T47D (cell line): ENCODE measurements at regions not wholly inside any gene's neighbourhood (a gene's known extent, or its start where the extent isn't known, plus 50 kb on each side); places are given as distances from the start of the nearest gene placed in this dataset.
"Not testable (repeated sequence)": the region's sequence is repeated elsewhere in the genome, so short reads cannot be mapped to it uniquely, and the experiment has no call there.

Experiments used
- DNase-seq, 2 experiments: peaks; one replicate each; pipeline versions ENCODE4 v3.0.0 to v3.0.0-alpha.2; 2011 to 2012; ENCODE audit warnings: low read depth in 1 of 2, low spot score in 1 of 2
- JUND ChIP-seq: IDR thresholded peaks from 2 replicates; pipeline ENCODE4 v1.6.1; 2012; ENCODE audit warnings: low read depth
- in situ Hi-C: cut with HindIII; loops from 2 replicates; pipeline ENCODE4 v1.10.0; 2016; ENCODE audit warnings: low sequenced_read_pairs, low pct_unique_long_range_greater_than_20kb

DNA sequence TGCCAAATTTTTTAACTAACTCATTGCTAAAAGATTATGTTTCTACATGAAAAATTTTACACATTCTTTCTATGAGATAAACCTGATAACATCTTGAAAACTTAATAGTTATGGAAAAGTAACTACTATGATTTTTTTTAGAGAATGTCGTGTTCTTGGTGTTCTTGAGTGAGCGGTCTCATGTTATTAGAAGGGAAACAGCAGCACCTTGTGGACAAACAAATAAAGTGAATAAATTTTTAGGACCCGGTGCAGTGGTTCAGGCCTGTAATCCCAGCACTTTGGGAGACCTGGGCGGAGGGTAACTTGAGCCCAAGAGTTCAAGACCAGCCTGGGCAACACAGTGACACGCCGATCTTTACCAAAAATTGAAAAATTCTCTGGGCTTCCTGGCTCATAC, 166.0 kb downstream of the FOXD4L6 start:
- in situ Hi-C loops, DNase-seq: not testable (repeated sequence)

DNA sequence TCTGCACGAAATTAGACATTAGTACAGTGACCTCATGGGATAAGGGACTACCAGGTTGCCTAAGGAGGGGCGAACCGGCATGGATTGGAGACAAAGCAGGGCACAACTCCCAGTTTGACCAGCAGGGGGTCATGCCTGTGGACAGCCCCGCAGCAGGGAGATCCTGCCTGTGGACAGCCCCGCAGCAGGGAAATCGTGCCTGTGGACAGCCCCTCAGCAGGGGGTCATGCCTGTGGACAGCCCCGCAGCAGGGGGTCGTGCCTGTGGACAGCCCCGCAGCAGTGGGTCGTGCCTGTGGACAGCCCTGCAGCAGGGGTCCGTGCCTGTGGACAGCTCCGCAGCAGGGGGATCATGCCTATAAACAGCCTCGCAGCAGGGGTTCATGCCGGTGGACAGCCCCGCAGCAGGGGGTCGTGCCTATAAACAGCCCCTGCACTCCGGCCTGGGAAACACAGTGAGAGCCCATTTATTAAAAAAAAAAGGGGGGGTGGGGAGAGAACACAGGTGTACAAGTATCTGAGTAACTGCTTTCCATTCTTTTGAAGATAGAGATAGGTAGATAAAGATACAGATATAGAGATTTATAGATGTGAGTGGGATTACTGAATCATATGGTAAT, 176.5 kb downstream of the FOXD4L6 start:
- DNase-seq, in situ Hi-C loops: not testable (repeated sequence)

DNA sequence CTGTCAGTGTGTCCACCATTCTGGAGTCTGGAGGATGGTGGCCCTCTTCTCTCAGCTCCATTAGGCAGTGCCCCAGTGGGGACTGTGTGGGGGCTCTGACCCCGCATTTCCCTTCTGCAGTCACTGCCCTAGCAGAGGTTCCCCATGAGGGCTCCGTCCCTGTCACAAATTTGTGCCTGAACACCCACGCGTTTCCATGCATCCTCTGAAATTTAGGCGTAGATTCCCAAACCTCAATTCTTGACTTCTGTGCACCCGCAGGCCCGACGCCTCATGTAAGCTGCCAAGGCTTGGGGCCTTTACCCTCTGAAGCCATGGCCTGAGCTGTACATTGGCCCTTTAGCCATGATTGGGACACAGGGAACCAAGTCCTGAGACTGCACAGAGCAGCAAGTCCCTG, 182.3 kb downstream of the FOXD4L6 start:
- in situ Hi-C loops, DNase-seq: not testable (repeated sequence)

DNA sequence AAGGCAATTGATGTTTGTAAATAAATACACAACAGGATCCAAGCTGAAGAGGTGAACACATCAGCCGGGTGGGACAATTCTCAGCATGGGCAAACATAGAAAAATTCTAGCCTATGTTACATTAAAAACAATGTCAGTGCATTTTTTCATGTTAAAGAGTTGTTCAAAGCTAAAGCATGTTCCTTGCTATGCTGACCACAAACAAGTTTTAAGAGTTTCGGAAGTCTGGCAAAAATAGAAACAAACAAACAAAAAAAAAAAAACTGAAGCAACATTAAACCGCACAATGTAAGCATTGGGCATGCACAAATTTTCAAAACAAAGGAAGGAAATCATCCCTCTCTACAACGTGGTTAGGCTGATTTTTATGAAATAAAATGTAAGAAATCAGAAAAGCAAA, 185.8 kb downstream of the FOXD4L6 start:
- DNase-seq, in situ Hi-C loops: not testable (repeated sequence)

DNA sequence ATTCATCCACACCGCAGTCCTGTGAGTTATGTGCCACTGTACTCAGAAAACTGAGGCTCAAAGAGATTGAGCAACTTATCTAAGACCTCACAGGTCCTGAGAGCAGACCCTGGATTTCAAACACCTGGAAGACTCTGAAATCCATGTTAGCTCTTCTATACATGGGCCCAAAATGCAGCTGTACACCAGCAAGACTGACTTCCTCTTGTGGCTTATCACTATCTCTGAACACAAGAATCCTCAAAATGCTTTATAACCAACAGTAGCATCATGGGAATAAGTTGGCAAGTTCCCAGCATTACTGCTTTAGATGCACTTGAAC, 188.6 kb downstream of the FOXD4L6 start:
- in situ Hi-C loops = not testable (repeated sequence)

DNA sequence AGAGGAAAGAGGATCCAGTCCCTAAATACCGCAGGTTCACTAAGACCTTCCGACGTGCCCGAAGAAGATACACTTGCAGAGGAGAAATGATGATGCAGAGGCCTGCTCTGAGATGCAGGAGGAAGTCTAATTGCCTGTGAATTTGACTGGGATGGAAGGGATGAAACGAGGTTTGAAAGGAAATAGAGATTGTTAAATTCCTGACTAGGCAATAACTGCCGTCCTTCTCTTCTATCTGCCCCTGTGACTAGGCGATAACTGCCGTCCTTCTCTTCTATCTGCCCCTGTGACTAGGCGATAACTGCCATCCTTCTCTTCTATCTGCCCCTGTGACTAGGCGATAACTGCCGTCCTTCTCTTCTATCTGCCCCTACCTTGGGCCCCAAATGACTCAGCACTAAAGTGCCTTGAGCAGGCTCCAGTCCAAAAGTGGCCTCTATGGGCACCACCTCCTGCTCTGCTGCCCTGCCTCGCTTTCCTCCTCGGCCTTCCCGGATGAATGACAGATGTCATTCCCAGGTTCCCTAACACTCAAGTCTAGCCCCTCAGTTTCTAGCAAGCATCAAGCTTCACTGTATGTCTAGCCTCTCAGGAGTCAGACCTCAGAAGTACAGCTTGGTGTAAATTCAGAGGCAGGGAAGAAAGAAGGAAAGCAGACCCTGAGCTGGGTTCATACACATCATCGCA, 189.1 kb downstream of the FOXD4L6 start:
- in situ Hi-C loops, DNase-seq: not testable (repeated sequence)

More for the DNA sequence above, 188.6 kb downstream of the FOXD4L6 start:
- DNase-seq = not testable (repeated sequence)

DNA sequence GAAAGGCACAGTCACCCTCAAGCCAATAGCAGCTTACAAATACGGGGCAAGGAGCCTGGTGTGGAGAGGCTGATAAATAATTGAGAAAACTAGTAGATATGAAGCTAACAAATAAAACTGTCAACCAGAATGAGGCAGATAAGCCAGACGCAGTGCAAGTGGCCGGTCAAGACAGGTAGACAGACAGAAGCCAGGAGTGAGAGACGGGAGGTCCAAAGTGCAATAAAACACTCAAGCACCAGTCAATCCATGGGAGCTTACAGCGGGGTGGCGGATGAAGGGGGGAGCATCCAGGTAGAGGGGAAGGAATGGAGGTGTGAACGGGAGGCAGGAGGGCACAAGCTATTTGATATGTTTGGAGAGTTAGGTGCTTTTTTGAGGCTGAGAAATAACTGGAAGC, 193.1 kb downstream of the FOXD4L6 start:
- in situ Hi-C loops = no loop called here
- no peak for DNase-seq
- TF ChIP-seq JUND = no peak

DNA sequence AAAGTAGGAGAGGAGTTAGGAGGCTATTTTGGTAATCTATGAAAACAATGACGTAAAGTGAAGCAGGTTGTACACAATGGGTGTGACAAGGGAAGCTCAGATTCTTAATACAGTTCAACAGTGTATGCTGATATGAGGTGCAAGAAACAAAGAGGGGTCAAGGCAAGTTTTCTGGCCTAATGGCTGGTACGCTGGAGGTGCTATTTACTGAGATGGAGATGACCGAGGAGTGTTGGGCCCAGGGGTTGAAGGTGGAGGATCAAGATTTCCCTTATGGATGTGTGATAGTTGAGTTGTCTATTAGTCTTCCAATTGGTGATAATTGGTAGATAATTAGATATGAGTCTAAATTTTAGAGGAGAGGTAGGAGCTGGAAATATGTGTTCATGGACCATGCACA, 194.0 kb downstream of the FOXD4L6 start:
- in situ Hi-C loops, DNase-seq: not testable (repeated sequence)

DNA sequence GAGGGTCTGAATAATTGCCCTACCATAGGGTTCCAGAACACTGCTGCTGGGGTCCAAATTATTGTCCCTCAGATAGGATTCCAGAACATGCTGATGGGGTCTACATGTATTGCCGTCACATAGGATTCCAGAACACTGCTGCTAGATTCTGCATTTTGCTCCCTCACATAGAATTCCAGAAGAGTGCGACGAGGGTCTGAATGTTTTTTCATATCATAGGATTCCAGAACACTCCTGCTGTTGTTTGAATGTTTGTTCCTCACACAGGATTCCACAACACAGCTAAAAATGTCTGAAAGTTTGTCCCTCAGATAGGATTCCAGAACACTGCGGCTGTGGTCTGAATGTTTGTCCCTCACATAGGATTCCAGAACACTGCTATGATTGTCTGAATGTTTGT, 198.1 kb downstream of the FOXD4L6 start:
- DNase-seq, in situ Hi-C loops: not testable (repeated sequence)

DNA sequence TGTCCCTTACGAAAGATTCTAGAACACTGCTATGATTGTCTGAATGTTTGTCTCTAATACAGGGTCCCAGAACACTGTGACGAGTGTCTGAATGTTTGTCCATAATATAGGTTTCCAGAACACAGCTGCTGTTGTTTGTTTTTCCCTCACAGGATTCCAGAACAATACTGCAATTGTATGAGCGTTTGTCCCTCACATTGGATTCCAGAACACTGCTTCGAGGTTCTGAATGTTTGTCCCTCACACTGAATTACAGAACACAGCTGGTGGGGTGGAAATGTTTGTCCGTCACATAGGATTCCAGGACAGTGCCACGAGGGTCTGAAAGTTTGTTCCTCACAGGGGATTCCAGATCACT, 199.0 kb downstream of the FOXD4L6 start:
- in situ Hi-C loops, DNase-seq: not testable (repeated sequence)

DNA sequence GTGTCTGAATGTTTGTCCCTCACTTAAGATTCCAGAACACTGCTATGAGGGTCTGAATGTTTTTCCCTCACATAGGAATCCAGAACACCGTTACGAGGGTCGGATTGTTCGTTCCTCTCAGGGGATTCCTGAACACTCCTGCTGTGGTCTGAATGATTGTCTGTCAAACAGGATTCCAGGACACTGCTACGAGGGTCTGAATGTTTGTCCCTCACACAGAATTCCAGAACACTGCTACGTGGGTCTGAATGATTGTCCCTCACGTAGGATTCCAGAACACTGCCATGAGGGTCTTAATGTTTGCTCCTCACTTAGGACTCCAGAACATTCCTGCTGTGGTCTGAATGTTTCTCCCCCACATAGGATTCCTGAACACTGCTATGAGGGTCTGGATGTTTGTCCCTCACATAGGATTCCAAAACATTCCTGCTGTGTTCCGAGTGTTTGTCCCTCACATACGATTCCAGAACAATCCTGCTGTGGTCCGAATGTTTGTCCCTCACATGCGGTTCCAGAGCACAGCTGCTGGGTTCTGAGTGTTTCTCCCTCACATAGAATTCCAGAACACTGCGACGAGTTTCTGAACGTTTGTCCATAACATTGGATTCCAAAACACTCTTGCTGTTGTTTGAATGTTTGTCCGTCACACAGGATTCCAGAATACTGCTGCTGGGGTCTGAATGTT, 199.5 kb downstream of the FOXD4L6 start:
- TF ChIP-seq JUND = no peak
- in situ Hi-C loops = no loop called here
- DNase-seq = no peak

DNA sequence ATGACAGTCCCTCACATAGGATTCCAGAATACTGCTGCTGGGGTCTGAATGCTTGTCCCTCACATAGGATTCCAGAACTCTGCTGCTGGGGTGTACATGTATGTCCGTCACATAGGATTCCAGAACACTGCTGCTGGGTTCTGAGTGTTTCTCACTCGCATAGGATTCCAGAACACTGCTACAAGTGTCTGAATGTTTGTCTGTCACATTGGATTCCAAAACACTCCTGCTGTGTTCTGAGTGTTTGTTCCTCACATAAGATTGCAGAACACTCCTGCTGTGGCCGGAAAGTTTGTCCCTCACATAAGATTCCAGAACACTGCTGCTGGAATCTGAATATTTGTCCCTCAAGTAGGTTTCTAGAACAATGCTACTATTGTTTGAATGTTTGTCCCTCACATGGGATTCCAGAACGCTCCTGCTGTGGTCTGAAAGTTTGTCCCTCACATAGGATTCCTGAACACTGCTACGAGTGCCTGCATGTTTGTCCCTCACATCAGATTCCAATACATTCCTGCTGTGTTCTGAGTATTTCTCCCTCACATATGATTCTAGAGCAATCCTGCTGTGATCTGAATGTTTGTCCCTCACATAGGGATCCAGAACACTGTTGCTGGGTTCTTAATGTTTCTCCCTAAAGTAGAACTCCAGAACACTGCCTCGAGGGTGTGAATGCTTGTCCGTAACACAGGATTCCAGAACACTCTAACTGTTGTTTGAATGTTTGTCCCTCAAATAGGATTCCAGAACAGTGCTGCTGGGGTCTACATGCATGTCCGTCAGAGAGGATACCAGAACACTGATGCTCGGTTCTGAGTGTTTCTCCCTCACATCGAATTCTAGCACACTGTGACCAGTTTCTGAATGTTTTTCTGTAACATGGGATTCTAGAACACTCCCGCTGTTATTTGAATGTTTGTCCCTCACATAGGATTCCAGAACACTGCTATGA, 200.4 kb downstream of the FOXD4L6 start:
- in situ Hi-C loops = no loop called here

DNA sequence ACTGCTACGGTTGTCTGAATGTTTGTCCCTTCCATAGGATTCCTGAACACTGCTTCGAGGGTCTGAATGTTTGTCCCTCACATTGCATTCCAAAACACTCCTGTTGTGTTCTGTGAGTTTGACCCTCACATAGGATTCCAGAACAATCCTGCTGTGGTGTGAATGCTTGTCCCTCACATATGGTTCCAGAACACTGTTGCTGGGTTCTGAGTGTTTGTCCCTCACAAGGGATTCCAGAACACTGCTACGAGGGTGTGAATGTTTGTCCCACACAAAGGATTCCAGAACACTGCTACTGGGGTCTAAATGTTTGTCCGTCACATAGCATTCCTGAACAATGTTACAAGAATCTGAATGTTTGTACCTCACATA, 201.2 kb downstream of the FOXD4L6 start:
- in situ Hi-C loops = no loop called here

More for the DNA sequence above, 200.4 kb downstream of the FOXD4L6 start:
- TF ChIP-seq JUND = no peak
- DNase-seq = no peak

More for the DNA sequence above, 201.2 kb downstream of the FOXD4L6 start:
- no peak for TF ChIP-seq JUND
- no peak for DNase-seq
